T47D (cell line): ENCODE measurements at regions not wholly inside any gene's neighbourhood (a gene's known extent, or its start where the extent isn't known, plus 50 kb on each side); places are given as distances from the start of the nearest gene placed in this dataset.

ENCODE experiments used
- DNase-seq, 2 experiments: peaks; one replicate each; pipeline versions ENCODE4 v3.0.0 to v3.0.0-alpha.2; 2011 to 2012; ENCODE audit warnings: low read depth in 1 of 2, low spot score in 1 of 2
- JUND ChIP-seq: IDR thresholded peaks from 2 replicates; pipeline ENCODE4 v1.6.1; 2012; ENCODE audit warnings: low read depth
- in situ Hi-C: cut with HindIII; loops from 2 replicates; pipeline ENCODE4 v1.10.0; 2016; ENCODE audit warnings: low sequenced_read_pairs, low pct_unique_long_range_greater_than_20kb

DNA sequence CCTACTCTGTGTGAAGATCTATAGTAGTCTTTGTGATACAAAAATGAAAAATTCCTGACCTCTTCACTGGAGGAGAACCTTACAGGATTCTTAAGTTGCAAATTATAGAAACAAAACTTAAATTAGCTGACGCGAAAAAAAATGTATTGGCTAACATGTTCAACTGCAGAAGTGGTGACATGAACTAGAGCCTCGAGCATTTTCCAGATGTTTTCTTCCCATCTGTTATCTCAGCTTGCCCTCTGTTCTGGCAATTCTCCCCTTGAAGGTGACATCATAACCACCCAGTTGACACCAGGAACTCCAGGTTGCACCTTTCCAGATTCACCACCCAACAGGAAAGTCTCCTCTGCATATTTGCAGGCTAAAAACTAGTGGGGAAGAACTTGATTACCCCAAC, 222.4 kb downstream of the KDR start:
- no peak for DNase-seq
- in situ Hi-C loops = no loop called here
- no peak for TF ChIP-seq JUND

DNA sequence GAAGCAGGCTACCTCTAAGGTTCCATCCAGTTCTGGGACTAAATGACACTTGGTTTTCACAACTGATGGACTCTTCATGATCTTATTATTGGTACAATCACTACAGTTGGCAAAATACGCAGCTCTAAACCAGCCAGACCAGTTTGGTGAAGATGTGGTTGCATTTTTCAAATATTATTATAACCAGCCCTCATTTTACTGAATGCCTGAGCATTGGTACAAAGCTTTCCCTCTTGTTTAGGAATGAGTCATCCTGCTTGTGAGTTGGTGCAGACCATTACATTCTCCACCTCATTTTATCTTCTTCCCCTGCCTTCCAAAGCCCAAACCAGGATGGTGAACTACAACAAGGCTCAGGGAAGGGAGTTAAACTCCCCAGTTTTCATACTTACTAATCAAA, 223.1 kb downstream of the KDR start:
- peak in 1 of 2 experiments; percentile 81 for DNase-seq
- TF ChIP-seq JUND = no peak
- in situ Hi-C loops = no loop called here

DNA sequence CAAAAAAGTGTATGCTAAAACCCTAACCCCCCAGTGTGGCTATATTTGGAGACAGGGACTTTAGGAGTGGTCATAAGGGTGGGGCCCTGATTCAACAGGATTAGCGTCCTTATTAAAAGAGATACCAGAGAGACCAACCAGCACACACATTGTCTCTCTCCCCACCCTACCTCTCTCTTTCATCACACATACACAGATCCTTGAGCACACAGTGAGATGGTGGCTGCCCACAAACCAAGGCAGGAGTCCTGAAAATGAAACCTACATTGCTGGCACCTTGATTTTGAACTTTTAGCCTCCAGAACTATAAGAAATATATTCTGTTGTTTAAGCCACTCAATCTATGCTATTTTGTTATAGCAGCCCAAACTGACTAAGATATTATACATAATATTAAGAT, 224.2 kb downstream of the KDR start:
- TF ChIP-seq JUND = no peak
- in situ Hi-C loops = no loop called here
- no peak for DNase-seq

DNA sequence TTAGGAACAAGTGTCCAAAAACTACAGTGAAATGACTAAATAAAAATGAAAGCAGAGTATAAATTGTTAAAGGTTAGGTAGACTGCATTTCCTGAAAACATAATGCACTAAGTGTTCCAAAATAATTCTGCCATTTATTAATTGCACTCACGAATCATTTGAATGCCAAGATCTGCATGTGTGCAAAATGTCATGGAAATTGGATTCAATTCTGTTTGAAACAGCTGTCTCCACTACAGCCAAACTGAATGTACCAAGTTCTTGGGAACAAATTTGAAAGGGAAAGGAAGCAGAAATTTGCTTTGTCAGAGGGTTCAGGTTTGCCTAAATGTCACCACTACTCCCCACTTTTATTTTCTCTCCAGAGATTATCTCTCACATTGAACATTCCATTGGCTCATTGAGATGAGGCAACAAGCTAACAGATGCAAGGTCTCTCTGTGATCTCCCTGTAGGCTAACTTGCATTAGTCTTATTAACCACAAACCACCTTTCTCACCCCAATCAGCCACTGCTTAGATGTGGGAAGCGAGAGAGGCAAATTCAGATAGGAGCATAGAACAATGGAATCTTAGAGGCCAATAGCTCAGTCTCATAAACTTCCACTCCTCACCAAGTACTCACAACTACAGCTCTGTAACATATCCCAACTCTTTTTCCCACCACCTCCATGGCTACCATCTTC, 226.6 kb downstream of the KDR start:
- DNase-seq = no peak
- no peak for TF ChIP-seq JUND
- in situ Hi-C loops = no loop called here

DNA sequence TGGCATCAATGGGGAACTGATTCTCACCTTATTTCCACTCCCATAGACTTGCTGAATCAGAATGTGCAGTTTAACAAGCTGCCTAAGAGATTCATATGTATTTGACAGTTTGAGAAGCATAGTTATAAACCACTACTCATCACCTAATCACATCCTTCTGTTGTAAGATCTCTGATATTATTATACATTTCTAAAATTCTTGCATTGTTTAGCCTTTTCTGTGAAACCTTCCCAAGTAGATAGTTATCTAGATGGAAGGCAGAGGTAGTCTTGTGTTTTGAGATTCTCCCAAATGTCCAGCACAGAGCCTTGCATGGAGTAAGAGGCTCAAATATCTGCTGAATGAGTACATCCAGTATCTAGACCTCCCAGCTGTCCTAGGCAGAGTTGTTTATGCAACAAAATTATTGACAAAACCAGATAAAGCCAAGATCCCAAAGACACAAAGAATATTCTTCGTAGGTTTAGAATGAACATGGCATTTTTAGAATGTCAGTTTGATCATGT, 227.3 kb downstream of the KDR start:
- in situ Hi-C loops = no loop called here
- TF ChIP-seq JUND = no peak

DNA sequence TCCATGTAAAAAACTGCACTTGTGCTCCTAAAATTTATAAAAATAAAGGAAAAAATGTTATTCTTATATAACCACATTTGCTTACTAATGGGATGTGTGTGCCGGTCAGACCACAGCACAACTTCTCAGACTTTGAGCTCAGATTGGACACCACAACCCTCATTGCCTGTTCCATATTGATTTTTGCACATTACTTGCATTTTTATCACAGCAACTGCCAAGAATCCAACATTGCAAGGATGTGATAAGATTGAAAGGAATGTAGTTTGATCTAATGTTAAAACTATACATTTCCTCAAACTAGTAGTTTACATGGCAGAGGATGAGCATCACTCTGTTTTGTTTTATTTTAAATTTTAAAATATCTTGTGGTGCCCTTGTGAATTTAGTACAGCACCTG, 227.8 kb downstream of the KDR start:
- no peak for TF ChIP-seq JUND
- no peak for DNase-seq
- in situ Hi-C loops = no loop called here

More for the DNA sequence above, 227.3 kb downstream of the KDR start:
- no peak for DNase-seq

DNA sequence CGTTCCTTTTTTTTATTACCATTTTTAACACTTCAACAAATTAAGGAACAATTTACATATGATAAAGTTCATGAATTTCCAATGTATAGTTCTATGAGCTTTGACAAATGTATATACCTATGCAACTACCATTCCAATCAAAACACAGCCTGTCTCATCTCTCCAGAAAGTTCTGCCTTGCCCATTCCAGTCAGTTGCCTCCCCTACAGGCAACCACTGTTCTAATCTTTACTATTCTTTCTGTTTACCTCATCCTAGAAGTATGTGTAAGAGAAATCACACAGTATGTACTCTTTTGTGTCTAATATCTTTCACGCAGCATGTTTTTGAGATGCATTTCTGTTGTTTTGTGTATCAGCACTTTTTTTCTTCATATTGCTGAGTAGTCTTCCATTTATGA, 224.9 kb downstream of the KIT start:
- in situ Hi-C loops = no loop called here
- DNase-seq = no peak
- no peak for TF ChIP-seq JUND

DNA sequence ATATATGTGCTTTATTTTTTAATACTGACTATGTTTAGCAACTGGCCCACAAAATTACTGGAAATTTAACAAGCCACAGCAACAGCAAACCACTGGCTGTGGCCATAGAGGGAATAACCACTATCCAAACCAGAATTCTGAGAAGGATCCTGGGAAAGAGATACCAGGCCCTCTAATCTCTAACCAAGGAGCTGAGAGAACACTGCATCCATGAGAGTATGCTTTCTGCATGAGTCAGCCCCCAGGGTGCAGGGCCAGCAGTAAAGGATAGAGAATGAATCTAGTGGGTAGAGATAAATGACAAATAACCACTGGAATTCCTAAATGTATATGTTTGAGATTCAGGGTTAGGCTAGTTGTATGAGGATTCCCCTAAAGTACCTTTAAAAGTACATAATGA, 221.8 kb downstream of the KIT start:
- TF ChIP-seq JUND = no peak
- DNase-seq = no peak
- in situ Hi-C loops = no loop called here

DNA sequence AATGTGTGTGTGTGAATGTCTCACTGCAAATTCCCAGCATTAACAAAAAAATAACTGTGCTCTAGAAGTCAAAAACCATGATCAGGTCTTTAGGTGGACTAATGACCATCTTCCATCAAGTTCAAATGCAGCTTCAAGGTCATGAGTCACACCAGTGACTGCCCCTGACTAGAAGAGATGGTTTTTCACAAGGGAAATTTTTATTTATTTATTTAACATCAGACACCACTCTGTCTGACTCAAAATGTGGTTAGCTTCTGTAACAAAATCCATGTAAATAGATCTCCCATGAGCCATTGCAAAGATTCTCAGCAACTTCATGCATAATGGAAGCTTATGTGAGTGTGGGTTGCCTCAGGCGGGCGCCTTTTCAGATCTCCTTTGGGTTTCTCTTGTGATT, 219.2 kb downstream of the KIT start:
- in situ Hi-C loops = no loop called here
- DNase-seq = no peak
- TF ChIP-seq JUND = no peak

DNA sequence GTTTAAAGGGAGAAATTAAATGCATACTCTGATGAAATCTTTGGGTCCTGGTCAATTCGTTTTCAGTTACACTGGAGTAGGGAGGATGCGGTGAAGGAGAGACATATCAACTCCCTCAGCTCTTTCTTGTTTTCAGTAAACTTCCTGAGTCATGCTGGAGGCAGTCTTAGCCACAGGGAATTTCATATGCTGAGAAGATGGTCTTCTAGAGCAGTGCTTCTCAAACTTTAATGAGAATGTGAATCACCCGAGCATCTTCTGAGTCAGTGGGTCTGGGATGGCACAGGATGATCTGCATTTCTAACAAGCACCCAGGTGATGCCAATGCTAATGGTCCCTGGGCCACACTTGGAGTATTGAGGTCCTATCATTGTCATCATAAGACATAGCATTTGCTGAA, 214.5 kb downstream of the KIT start:
- TF ChIP-seq JUND = no peak
- DNase-seq = no peak
- in situ Hi-C loops = no loop called here

DNA sequence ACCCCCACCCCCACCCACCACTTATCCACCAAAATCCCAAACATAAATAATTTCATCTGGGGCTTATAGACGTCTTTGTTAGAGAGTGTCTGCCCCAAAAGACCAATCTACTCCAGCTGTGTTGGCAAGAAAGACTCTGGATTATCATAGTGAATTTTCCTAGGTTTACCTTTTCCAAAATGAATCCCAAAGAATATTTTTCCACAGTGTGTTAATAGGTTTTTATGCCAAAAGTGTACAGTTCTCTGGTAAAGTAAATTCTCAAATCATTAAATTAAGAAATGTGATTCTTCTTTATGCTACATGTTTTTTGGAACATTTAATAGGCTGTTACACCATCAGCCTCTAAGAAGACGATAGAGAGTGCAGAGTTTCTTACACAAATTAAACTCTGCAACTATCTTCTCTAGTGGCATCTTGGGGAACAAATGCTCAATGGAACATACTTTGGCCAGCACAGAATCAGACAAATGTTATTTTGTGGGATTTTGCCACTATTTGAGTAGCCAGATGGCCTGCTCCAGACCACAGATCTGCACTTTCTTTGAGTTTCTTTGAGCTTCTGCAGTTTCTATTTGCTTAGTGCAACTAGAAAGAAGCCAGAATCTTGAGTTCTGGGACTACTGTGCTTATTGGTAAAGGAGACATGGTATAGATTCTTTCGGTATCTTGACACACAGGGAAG, 206.0 kb downstream of the KIT start:
- in situ Hi-C loops = no loop called here
- TF ChIP-seq JUND = no peak

DNA sequence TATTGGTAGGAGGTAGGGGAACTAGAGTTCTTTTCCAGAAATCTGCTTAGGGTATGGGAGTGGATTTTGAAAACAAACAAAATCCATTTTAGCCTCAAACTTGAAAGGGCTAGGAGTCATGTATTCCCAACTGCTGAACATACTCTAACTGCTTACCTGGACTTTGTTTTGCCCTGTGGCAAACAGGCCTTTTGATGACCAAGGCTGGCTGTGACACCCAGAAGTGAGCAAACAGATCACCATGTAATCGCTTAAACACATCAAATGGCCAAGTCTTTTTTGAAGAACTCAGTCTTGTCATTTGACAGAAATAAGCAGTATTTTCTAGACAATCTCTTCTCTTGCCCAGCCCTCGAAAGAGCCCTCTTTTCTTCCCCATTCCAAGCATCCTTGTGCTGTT, 203.4 kb downstream of the KIT start:
- DNase-seq = no peak
- in situ Hi-C loops = no loop called here
- no peak for TF ChIP-seq JUND

More for the DNA sequence above, 206.0 kb downstream of the KIT start:
- DNase-seq = no peak

DNA sequence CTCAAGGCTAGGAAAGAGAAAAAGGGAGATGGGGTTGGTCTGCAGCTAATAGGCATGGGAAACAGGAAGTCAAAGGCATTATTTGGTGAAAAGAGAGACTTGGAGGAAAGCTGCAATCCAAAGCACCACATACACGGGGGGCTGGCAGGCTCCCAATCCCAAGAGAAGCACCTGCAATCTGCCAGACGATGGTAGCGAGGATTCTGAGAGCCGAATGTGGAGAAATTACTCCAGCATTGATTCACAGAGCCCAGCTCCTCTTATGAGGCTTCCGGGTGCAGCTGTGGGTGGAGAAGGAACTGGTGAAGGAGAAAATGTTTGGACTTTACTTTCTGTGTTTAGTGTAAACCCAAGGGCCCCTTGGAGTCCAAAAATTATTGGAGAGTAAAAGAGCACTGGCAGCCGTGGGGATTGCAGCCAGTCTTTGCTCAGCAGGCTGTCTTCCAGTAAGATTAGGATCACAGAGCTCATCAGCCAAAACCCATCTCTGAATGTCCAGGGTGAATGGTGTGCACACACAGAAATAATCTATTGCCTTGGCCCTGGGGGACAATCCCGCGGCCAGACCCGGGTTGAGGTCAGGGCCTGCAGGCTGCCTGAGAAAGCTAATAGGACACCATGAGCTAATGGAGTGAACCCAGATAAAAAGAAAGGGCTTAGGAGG, 197.6 kb downstream of the KIT start:
- TF ChIP-seq JUND = no peak
- DNase-seq = no peak
- in situ Hi-C loops = no loop called here

DNA sequence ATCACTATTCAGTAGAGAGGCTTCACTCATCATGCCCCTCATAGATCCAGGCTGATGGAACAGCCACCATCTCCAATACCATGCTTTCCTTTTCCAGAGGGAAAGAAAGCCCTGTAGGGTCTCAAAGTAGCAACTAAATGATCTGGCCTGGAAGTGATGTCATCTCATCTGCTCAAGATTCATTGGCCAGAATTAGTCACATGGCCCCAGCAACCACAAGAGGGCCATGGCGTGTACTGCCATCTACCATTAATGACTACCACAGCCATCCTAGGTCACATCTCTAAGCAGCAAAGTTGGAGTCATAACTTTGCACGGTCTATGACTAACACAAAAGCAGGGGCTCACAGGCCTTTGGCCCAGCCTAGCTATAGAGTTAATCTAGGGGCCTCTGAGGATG, 194.8 kb downstream of the KIT start:
- DNase-seq = no peak
- in situ Hi-C loops = no loop called here
- TF ChIP-seq JUND = no peak
